AG04450 (cell line): ENCODE measurements at regions not wholly inside any gene's neighbourhood (a gene's known extent, or its start where the extent isn't known, plus 50 kb on each side); places are given as distances from the start of the nearest gene placed in this dataset.

Source experiments
- CTCF ChIA-PET: fragments of 300-600, 350-600 bp; formaldehyde crosslinking; extraction: SDS; loops from one replicate; lab custom pipeline; 2022; ENCODE audit warnings: antibody characterized with exemption, inconsistent platforms; lab: Charles Lee
- POLR2A ChIA-PET: fragments of 350-600 bp; formaldehyde crosslinking; extraction: SDS; loops from one replicate; lab custom pipeline; 2021; ENCODE audit warnings: antibody characterized with exemption, inconsistent platforms; lab: Yijun Ruan, JAX
- DNase-seq: peaks from one replicate; pipeline ENCODE4 v3.0.0-alpha.2; 2011; ENCODE audit warnings: low read depth, low spot score
- H3K27ac ChIP-seq: one replicate; pipeline ENCODE4 v1.5.1; 2012; ENCODE audit warnings: low read depth, low read length, control low read depth
- H3K27me3 ChIP-seq: one replicate; pipeline ENCODE4 v1.6.0; 2012; ENCODE audit warnings: low read length; ENCODE audit not compliant: control insufficient read depth, insufficient read depth
- H3K4me3 ChIP-seq: 2 replicates; pipeline ENCODE4 v1.5.1; 2011; ENCODE audit warnings: mild to moderate bottlenecking, low read depth, low read length, control low read depth
- H3K9me3 ChIP-seq: 2 replicates; pipeline ENCODE4 v1.5.1; 2012; ENCODE audit warnings: low read length; ENCODE audit not compliant: control insufficient read depth, insufficient read depth
- CTCF ChIP-seq: IDR thresholded peaks from 2 replicates; pipeline ENCODE4 v1.5.1; 2011; ENCODE audit warnings: low read depth, low read length, control low read depth, inconsistent platforms

GRCh38 chr6:105893741-105894140, 192.4 kb upstream of the PRDM1 start:
- ChIA-PET POLR2A (no interaction called here), CTCF (interaction anchor here (1.1 kb wide), 1 partner anchor 83 kb away, joined by 5 read pairs; no protein-coding TSS in a partner anchor)
- Histone ChIP-seq H3K27me3 (no peaks in the 10 kb centered on the region), H3K4me3 (no peak overlapping the region), H3K27ac (no peak overlapping the region), H3K9me3 (no peaks in the 10 kb centered on the region)
- DNase-seq, result no peak
- no peak for TF ChIP-seq CTCF

- H3K4me3 ChIP-seq, result no peak overlapping the region
- CTCF ChIA-PET, result no interaction called here
- DNase-seq, result no peak
- no peak for TF ChIP-seq CTCF
- H3K9me3 ChIP-seq, result no peaks in the 10 kb centered on the region
- POLR2A ChIA-PET, result no interaction called here
- no peak overlapping the region for H3K27ac ChIP-seq
- H3K27me3 ChIP-seq, result no peaks in the 10 kb centered on the region
Measured at GRCh38 chr6:105892577-105893262, 193.4 kb upstream of the PRDM1 start.

- ChIA-PET POLR2A (no interaction called here), CTCF (no interaction called here)
- Histone ChIP-seq H3K4me3 (no peak overlapping the region), H3K9me3 (no peaks in the 10 kb centered on the region), H3K27me3 (no peaks in the 10 kb centered on the region), H3K27ac (no peak overlapping the region)
- no peak for DNase-seq
- no peak for TF ChIP-seq CTCF
Measured at GRCh38 chr6:105890521-105891244, 195.5 kb upstream of the PRDM1 start.

GRCh38 chr6:105889902-105890301, 196.2 kb upstream of the PRDM1 start:
- Histone ChIP-seq H3K9me3 (no peaks in the 10 kb centered on the region), H3K27ac (no peak overlapping the region), H3K27me3 (no peaks in the 10 kb centered on the region), H3K4me3 (no peak overlapping the region)
- ChIA-PET POLR2A (no interaction called here), CTCF (no interaction called here)
- TF ChIP-seq CTCF, result no peak
- no peak for DNase-seq

GRCh38 chr6:105886814-105887544, 199.2 kb upstream of the PRDM1 start:
- Histone ChIP-seq H3K9me3 (no peaks in the 10 kb centered on the region), H3K27me3 (no peaks in the 10 kb centered on the region), H3K4me3 (no peak overlapping the region), H3K27ac (no peak overlapping the region)
- TF ChIP-seq CTCF, result no peak
- no peak for DNase-seq
- CTCF ChIA-PET, result no interaction called here
- POLR2A ChIA-PET, result no interaction called here
